A549 (cell line): ENCODE measurements at regions not wholly inside any gene's neighbourhood (a gene's known extent, or its start where the extent isn't known, plus 50 kb on each side); places are given as distances from the start of the nearest gene placed in this dataset.

Experiments used
- ESRRA ChIP-seq: fragments of 150-350 bp; IDR thresholded peaks from 2 replicates; pipeline ENCODE4 v1.6.1; 2014; ENCODE audit warnings: mild to moderate bottlenecking, low read length, borderline replicate concordance
- TF ChIP-seq, protein P1 (sequence below): fragments of >200 bp; sonication (Bioruptor Twin); formaldehyde crosslinking; IDR thresholded peaks from 3 replicates; pipeline ENCODE4 v1.5.1; 2016

- TF ChIP-seq, protein P1, sequence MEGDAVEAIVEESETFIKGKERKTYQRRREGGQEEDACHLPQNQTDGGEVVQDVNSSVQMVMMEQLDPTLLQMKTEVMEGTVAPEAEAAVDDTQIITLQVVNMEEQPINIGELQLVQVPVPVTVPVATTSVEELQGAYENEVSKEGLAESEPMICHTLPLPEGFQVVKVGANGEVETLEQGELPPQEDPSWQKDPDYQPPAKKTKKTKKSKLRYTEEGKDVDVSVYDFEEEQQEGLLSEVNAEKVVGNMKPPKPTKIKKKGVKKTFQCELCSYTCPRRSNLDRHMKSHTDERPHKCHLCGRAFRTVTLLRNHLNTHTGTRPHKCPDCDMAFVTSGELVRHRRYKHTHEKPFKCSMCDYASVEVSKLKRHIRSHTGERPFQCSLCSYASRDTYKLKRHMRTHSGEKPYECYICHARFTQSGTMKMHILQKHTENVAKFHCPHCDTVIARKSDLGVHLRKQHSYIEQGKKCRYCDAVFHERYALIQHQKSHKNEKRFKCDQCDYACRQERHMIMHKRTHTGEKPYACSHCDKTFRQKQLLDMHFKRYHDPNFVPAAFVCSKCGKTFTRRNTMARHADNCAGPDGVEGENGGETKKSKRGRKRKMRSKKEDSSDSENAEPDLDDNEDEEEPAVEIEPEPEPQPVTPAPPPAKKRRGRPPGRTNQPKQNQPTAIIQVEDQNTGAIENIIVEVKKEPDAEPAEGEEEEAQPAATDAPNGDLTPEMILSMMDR = no peak
- no peak for TF ChIP-seq ESRRA
Measured at GRCh38 chr5:104598285-104598684, 1035.7 kb upstream of the NUDT12 start.
